ENCODE measurements at regions not wholly inside any gene's neighbourhood (a gene's known extent, or its start where the extent isn't known, plus 50 kb on each side); places are given as distances from the start of the nearest gene placed in this dataset.

GRCh38 chr6:10305790-10306415 lies 109.0 kb downstream of the TFAP2A start:
- DNase-seq: no peak

DNA sequence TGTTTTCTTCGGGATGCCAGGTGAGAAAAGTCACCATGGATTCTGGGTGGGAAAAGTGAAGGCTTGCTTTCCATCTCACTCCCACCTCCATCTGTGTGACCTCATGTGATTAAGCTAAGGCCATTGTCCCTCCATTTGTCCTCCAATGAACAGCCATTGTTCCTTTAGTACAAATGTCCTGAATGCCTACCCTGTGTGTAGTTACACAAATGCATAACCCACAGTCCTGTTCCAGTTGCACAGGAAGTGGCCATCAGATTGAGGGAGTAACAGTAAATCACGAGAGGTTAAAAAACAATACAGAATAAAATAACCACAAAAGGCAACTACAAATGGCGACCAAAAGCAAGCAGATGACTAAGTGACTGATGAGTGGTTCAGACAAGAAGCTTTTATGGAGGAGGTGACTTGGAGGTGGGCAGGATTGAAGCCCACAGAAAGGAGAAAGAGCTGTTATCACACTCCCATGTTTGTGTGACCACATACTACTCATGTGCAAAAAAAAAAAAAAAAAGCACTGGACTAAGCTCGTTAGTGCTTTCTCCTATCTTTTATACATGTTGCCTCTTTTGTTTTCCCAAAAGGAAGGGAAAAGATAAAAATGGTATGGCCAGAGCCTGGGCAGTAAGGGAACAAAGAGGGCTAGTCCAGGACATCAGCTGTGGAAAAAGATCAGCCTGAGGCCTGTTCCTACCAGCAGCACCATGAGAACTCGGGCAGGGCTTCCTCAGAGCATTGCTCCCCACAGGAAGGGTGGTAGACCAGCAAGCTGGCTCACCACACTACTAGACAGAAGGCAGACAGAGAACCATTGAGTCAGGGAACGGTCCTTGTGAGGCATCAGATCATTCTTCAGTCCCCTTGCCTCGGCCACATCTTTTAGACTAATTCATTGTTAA lies 111.0 kb downstream of the TFAP2A start:
- no peak for DNase-seq

GRCh38 chr6:10302566-10303235 lies 112.2 kb downstream of the TFAP2A start:
- DNase-seq: no peak

GRCh38 chr6:10300071-10300470 lies 114.8 kb downstream of the TFAP2A start:
- DNase-seq: no peak

DNA sequence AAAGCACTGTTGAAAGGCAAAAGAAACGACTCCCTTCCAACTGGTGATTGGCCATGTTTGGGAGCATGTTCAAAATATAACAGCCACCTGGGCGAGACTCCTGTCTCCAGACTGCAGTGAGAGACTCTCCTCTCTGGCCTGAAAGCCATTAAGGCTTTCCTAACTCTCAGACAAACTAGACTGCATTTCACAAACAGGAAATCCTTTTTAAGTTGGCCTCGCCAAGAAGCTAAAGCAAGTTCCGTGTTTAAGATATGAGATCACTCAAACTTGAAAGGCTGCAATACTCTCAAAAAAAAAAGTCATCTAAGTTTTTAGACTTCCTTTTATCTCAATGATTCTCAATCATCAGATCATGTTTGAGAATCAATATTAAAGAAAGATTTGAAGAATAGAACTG lies 117.0 kb downstream of the TFAP2A start:
- no peak for DNase-seq

GRCh38 chr6:10278746-10279145 lies 136.1 kb downstream of the TFAP2A start:
- DNase-seq: no peak

- no peak for DNase-seq
Observed at GRCh38 chr6:10276660-10277287, 138.1 kb downstream of the TFAP2A start.

- no peak for DNase-seq
Observed at GRCh38 chr6:10276106-10276505, 138.8 kb downstream of the TFAP2A start.

- no peak for DNase-seq
Observed at GRCh38 chr6:10272591-10272990, 142.3 kb downstream of the TFAP2A start.

DNA sequence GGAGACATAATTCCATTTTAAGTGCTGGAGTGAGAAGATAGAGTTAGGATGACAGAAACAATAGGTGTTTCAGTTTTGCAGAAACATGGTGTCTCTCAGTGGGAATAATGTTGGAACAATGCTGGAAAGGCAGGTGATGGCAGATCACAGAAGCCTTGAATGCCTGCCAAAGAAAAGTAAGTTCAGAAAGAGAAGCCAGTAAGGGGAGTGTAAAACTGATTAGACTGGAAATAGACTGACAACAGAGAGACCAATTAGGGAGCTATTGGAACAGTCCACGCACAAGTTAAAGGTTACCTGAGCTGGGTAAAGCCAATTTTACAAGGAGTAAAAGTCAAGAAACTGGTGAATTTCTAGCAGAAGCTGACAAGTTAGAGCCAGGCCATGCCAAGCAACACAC lies 142.9 kb downstream of the TFAP2A start:
- no peak for DNase-seq

GRCh38 chr6:10269814-10270472 lies 144.9 kb downstream of the TFAP2A start:
- DNase-seq: no peak

DNA sequence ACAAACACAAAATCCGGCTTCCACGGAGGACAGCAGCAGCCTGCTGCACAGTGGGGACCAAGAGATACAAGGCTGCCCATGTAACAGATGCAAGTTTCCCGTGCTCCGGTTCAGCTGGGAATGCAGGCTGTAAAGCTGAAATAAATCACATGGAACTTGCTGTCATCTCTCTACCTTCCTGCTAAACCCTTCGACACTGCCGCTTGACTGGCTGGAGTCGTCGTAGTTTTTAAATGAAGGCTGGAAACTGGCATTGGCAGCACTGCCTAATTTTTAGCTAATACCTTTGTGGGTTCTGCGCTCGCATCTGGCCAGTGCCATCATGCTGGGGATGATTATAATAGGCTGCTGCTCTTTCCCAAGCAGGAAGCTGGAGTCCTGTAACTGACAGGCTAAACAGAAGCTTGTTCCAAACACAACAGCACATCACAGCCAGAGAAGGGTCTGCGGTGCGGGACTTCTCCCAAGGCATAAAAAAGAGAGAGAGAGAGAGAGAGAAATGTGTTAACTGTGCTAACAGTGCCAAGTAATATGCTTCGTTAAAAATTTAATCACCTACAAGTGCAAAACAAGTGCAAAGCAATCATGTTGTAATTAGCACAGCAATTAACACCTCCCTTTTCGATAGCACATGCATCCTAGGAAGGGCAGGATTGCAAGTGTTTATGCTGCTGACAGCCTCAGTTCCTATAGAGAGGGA lies 146.1 kb downstream of the TFAP2A start:
- DNase-seq: no peak

- no peak for DNase-seq
Observed at GRCh38 chr6:10268111-10268510, 146.8 kb downstream of the TFAP2A start.

DNA sequence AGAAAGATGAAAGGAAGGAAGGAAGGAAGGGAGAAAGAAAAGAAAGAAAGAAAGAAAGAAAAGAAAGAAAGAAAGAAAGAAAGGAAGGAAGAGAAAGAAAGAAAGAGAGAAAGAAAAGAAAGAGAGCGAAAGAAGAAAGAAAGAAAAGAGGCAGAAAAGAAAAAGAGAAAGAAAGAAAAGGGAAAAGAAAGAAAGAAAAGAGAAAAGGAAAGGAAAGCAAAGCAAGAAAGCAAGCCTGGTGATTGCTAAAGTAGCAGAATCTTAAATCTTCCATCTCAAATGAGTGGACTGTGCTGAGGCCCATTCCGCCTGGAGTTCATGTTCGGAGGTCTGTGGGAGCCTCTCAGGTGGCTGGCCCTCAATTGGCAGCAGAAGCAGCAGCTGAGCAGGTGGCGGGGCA lies 148.4 kb downstream of the TFAP2A start:
- no peak for DNase-seq

GRCh38 chr6:10266061-10266460 lies 148.8 kb downstream of the TFAP2A start:
- no peak for DNase-seq

GRCh38 chr6:10262505-10262904 lies 152.4 kb downstream of the TFAP2A start:
- no peak for DNase-seq

DNA sequence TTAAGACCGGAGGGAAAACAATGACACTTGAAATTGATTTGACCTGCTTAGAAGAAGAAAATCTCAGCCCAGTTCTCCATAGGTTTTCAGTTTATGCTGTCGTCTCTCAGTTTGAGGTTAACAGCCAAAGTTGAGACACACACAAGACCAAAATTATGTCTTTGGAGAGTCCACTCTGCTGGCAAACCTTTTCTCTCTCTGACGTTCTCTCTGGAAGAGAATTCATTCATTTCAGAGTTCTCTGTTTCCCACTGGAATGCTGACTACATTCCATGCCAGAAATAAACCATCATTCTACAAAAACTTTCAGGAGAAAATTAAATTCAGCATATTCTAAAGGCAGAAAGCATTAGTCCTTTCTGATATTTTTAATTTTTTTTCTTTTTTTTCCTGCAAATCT lies 155.2 kb downstream of the TFAP2A start:
- no peak for DNase-seq

GRCh38 chr6:10258341-10258740 lies 156.5 kb downstream of the TFAP2A start:
- DNase-seq: no peak

DNA sequence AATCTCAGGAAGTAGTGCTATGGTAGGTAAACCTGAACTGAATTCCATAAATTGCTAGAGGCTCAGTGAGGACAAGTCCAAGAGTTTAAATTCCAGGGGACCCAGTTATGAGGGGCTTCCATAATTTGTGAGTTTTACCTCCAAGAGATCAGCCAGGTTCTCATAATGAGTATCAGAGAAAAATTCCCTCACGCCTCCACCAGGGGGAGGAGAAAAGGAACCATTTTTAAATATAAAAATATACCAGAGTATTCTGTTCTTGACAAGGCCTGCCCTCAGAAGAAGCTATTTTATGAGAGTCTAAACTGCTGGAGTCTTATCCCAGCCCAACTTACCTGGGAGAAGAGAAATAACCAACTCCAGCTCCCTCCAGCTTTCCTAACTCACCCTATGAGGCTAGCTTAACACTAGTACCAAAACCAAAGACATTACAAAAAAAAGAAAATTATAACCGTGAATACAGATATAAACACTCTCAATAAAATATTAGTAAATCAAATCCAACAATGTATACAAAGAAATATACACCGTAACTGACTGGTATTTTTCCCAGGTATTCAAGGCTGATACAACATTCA lies 158.7 kb downstream of the TFAP2A start:
- no peak for DNase-seq

- DNase-seq: no peak
Observed at GRCh38 chr6:10250655-10251220, 164.1 kb downstream of the TFAP2A start.

GRCh38 chr6:10248378-10248843 lies 166.5 kb downstream of the TFAP2A start:
- DNase-seq: no peak

Data from skin of body (tissue), 1 donor.